ENCODE measurements at regions not wholly inside any gene's neighbourhood (a gene's known extent, or its start where the extent isn't known, plus 50 kb on each side); places are given as distances from the start of the nearest gene placed in this dataset.

- no peak for TF ChIP-seq CTCF (conservative IDR thresholded peaks at IDR 0.05; ENCODE audit: low read length)
- no peak for TF ChIP-seq EZH2phosphoT487 (IDR thresholded peaks at IDR 0.05; ENCODE audit: borderline replicate concordance, low read depth, low read length)
Measured at GRCh38 chr4:114177628-114178027, 198.2 kb upstream of the ARSJ start.

Data from OCI-LY7 (cell line).